HFF-Myc (cell line): ENCODE measurements at regions not wholly inside any gene's neighbourhood (a gene's known extent, or its start where the extent isn't known, plus 50 kb on each side); places are given as distances from the start of the nearest gene placed in this dataset.

Source experiments
- DNase-seq: peaks from one replicate; pipeline ENCODE4 v3.0.0-alpha.2; 2011; ENCODE audit warnings: low read depth; ENCODE audit errors: extremely low read depth
- H3K4me3 ChIP-seq: replicated peaks from 2 replicates; pipeline ENCODE4 v1.5.1; 2011; ENCODE audit warnings: low read depth, mild to moderate bottlenecking, control low read depth, low read length
- CTCF ChIP-seq: IDR thresholded peaks from 2 replicates; pipeline ENCODE4 v1.5.1; 2012; ENCODE audit warnings: mild to moderate bottlenecking, low read depth, low read length, control low read depth; ENCODE audit errors: missing control alignments

GRCh38 chr11:38416141-38416540 is 1818.1 kb upstream of the RAG2 start:
- no peak overlapping the region for H3K4me3 ChIP-seq
- DNase-seq = no peak
- TF ChIP-seq CTCF = no peak

- TF ChIP-seq CTCF = no peak
- DNase-seq = no peak
- H3K4me3 ChIP-seq = no peak overlapping the region
These were observed 1813.1 kb upstream of the RAG2 start for GRCh38 chr11:38411149-38411548.

GRCh38 chr11:38402063-38402462 is 1804.0 kb upstream of the RAG2 start:
- no peak overlapping the region for H3K4me3 ChIP-seq

GRCh38 chr11:38392176-38392575 is 1794.1 kb upstream of the RAG2 start:
- TF ChIP-seq CTCF = no peak
- no peak for DNase-seq
- H3K4me3 ChIP-seq = no peak overlapping the region

More at GRCh38 chr11:38402063-38402462, 1804.0 kb upstream of the RAG2 start:
- no peak for TF ChIP-seq CTCF
- DNase-seq = no peak

- H3K4me3 ChIP-seq = no peak overlapping the region
- DNase-seq = no peak
These were observed 1786.5 kb upstream of the RAG2 start for GRCh38 chr11:38384568-38384967.

GRCh38 chr11:38365274-38365673 is 1767.2 kb upstream of the RAG2 start:
- no peak for TF ChIP-seq CTCF
- no peak overlapping the region for H3K4me3 ChIP-seq
- DNase-seq = no peak

More at GRCh38 chr11:38384568-38384967, 1786.5 kb upstream of the RAG2 start:
- no peak for TF ChIP-seq CTCF

GRCh38 chr11:38356255-38356654 is 1758.2 kb upstream of the RAG2 start:
- no peak for DNase-seq
- no peak overlapping the region for H3K4me3 ChIP-seq
- no peak for TF ChIP-seq CTCF
